ENCODE measurements at regions not wholly inside any gene's neighbourhood (a gene's known extent, or its start where the extent isn't known, plus 50 kb on each side); places are given as distances from the start of the nearest gene placed in this dataset.

DNA sequence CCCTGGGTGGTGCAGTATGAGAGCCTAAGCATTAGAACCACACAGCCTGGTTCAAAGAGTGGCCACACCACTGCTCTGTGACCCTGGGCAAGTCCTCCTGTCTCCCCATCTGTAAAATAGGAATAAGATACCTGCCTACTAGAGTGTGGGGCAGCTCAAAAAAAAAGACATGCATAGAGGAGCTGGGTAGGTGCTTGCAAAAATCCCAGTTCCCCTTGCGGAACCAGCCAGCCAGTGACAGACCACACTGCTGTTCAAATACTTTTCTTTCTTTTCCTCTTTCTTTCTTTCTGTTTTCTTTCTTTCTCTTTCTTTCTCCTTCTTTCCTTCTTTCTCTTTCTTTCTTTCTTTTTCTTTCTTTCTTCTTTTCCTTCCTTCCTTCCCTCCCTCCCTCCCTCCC lies 63.0 kb upstream of the TRIM2 start:
- Mint-ChIP-seq H3K4me1 (ENCODE audit: low read depth, unreplicated experiment) (peaks cover 13% of the 10 kb centered on the region), H3K9me3 (ENCODE audit: unreplicated experiment) (no peaks in the 10 kb centered on the region), H3K27me3 (ENCODE audit: insufficient read depth, unreplicated experiment) (no peaks in the 10 kb centered on the region), H3K36me3 (ENCODE audit: insufficient read depth, unreplicated experiment) (peaks cover 5% of the 10 kb centered on the region), H3K27ac (ENCODE audit: unreplicated experiment) (no peak overlapping the region), H3K4me3 (ENCODE audit: unreplicated experiment) (no peak overlapping the region)
- ChIA-PET CTCF (no interaction called here), POLR2A (no interaction called here)
- intact Hi-C loops (cut with micrococcal nuclease; ENCODE audit: unreplicated experiment): loop anchor here (5.0 kb wide), 2 partner anchors 131 to 501 kb away; no protein-coding TSS in a partner anchor
- DNase-seq: no peak
- TF ChIP-seq, protein P1, sequence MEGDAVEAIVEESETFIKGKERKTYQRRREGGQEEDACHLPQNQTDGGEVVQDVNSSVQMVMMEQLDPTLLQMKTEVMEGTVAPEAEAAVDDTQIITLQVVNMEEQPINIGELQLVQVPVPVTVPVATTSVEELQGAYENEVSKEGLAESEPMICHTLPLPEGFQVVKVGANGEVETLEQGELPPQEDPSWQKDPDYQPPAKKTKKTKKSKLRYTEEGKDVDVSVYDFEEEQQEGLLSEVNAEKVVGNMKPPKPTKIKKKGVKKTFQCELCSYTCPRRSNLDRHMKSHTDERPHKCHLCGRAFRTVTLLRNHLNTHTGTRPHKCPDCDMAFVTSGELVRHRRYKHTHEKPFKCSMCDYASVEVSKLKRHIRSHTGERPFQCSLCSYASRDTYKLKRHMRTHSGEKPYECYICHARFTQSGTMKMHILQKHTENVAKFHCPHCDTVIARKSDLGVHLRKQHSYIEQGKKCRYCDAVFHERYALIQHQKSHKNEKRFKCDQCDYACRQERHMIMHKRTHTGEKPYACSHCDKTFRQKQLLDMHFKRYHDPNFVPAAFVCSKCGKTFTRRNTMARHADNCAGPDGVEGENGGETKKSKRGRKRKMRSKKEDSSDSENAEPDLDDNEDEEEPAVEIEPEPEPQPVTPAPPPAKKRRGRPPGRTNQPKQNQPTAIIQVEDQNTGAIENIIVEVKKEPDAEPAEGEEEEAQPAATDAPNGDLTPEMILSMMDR (IDR thresholded peaks at IDR 0.05; ENCODE audit: insufficient read depth in 1 of 2, low read depth in 1 of 2, low read length in 1 of 2, severe bottlenecking in 1 of 2, unreplicated experiment in 1 of 2): no peak
- Histone ChIP-seq H3K4me1 (peaks cover 8% of the 10 kb centered on the region), H3K4me3 (ENCODE audit: low read depth, low read length) (no peak overlapping the region), H3K36me3 (ENCODE audit: control insufficient read depth, insufficient read depth, low read length) (no peaks in the 10 kb centered on the region), H3K27me3 (replicated peaks; ENCODE audit: control insufficient read depth, insufficient read depth, low read length) (no peaks in the 10 kb centered on the region), H3K9me3 (no peaks in the 10 kb centered on the region)
- BruUV-seq (replicated peaks): no TSS peak

DNA sequence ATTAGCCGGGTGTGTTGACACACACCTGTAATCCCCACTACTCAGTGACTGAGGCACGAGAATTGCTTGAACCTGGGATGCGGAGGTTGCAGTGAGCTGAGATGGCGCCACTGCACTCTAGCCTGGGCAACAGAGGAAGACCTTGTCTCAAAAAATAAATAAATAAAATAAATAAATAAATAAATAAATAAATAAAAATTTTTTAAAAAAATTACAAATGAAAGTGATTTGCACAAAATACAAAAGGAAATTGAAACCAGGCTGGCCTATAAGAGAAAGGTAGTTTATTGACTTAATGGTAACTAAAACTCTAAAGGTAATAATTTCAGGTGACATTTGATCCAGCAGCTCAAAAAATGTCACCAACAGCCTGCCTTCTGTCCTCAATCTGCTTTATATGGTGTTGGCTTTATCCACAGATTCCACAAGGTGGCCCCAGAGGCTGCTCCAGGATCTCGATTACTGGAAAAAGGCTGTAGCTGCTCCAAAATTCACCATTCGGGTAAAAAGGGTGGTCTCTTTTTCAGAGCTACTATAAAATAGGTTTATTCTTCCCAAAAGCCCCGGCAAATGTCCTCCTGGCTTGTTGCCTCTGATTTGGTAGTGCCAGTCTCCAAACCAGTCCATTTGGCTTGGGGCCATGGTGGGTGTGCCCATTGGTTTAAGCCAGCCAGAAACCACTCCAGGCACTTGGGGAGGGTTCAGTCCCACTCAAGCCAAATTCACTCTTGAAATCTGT lies 61.4 kb upstream of the TRIM2 start:
- Mint-ChIP-seq H3K4me1 (ENCODE audit: low read depth, unreplicated experiment) (peaks cover 13% of the 10 kb centered on the region), H3K36me3 (ENCODE audit: insufficient read depth, unreplicated experiment) (peaks cover 5% of the 10 kb centered on the region), H3K9me3 (ENCODE audit: unreplicated experiment) (no peaks in the 10 kb centered on the region), H3K27me3 (ENCODE audit: insufficient read depth, unreplicated experiment) (no peaks in the 10 kb centered on the region), H3K27ac (ENCODE audit: unreplicated experiment) (peak overlapping the region; percentile 53), H3K4me3 (ENCODE audit: unreplicated experiment) (no peak overlapping the region)
- BruUV-seq (replicated peaks): no TSS peak
- H3K36me3 ChIP-seq (ENCODE audit: control insufficient read depth, insufficient read depth, low read length): no peaks in the 10 kb centered on the region
- ChIA-PET POLR2A (interaction anchor here (0.7 kb wide), 1 partner anchor 61 kb away, joined by 3 read pairs; the partner anchor contains the start of gene TRIM2), CTCF (interaction anchor here (0.6 to 1.3 kb wide), 21 partner anchors 10 to 607 kb away, joined by 3 to 18 read pairs (median 5); partner anchors contain the start of genes MND1 and TRIM2)
- no peak overlapping the region for H3K4me3 ChIP-seq (ENCODE audit: low read depth, low read length)
- TF ChIP-seq, protein P1 (IDR thresholded peaks at IDR 0.05; ENCODE audit: insufficient read depth in 1 of 2, low read depth in 1 of 2, low read length in 1 of 2, severe bottlenecking in 1 of 2, unreplicated experiment in 1 of 2): peak; percentile 73 to 78
- intact Hi-C loops (cut with micrococcal nuclease; ENCODE audit: unreplicated experiment): loop anchor here (1.0 to 5.0 kb wide), 5 partner anchors 62 to 499 kb away; no protein-coding TSS in a partner anchor
- DNase-seq: peak; percentile 74 to 78
- H3K27me3 ChIP-seq (replicated peaks; ENCODE audit: control insufficient read depth, insufficient read depth, low read length): no peaks in the 10 kb centered on the region
- no peaks in the 10 kb centered on the region for H3K9me3 ChIP-seq
- H3K4me1 ChIP-seq: peaks cover 8% of the 10 kb centered on the region

GRCh38 chr4:153143527-153144348 lies 60.5 kb upstream of the TRIM2 start:
- H3K27me3 Mint-ChIP-seq (ENCODE audit: insufficient read depth, unreplicated experiment): no peaks in the 10 kb centered on the region
- ChIA-PET POLR2A (no interaction called here), CTCF (interaction anchor here (0.7 to 1.3 kb wide), 14 partner anchors 16 to 606 kb away, joined by 3 to 18 read pairs (median 6); partner anchors contain the start of genes MND1 and TRIM2)
- TF ChIP-seq, protein P1 (IDR thresholded peaks at IDR 0.05; ENCODE audit: insufficient read depth in 1 of 2, low read depth in 1 of 2, low read length in 1 of 2, severe bottlenecking in 1 of 2, unreplicated experiment in 1 of 2): no peak
- peak overlapping the region; percentile 53 for H3K27ac Mint-ChIP-seq (ENCODE audit: unreplicated experiment)
- BruUV-seq (replicated peaks): no TSS peak
- no peaks in the 10 kb centered on the region for H3K9me3 Mint-ChIP-seq (ENCODE audit: unreplicated experiment)
- peaks cover 8% of the 10 kb centered on the region for H3K4me1 ChIP-seq
- no peak overlapping the region for H3K4me3 ChIP-seq (ENCODE audit: low read depth, low read length)
- DNase-seq: peak in 1 of 2 experiments; percentile 17
- H3K27me3 ChIP-seq (replicated peaks; ENCODE audit: control insufficient read depth, insufficient read depth, low read length): no peaks in the 10 kb centered on the region
- intact Hi-C loops (cut with micrococcal nuclease; ENCODE audit: unreplicated experiment): loop anchor here (1.0 to 5.0 kb wide), 5 partner anchors 62 to 499 kb away; no protein-coding TSS in a partner anchor
- H3K4me1 Mint-ChIP-seq (ENCODE audit: low read depth, unreplicated experiment): peaks cover 13% of the 10 kb centered on the region
- H3K36me3 ChIP-seq (ENCODE audit: control insufficient read depth, insufficient read depth, low read length): no peaks in the 10 kb centered on the region
- H3K36me3 Mint-ChIP-seq (ENCODE audit: insufficient read depth, unreplicated experiment): peaks cover 5% of the 10 kb centered on the region
- H3K9me3 ChIP-seq: no peaks in the 10 kb centered on the region
- no peak overlapping the region for H3K4me3 Mint-ChIP-seq (ENCODE audit: unreplicated experiment)

All from Caco-2 (cell line).